ENCODE measurements at regions not wholly inside any gene's neighbourhood (a gene's known extent, or its start where the extent isn't known, plus 50 kb on each side); places are given as distances from the start of the nearest gene placed in this dataset.
"Not testable (repeated sequence)": the region's sequence is repeated elsewhere in the genome, so short reads cannot be mapped to it uniquely, and the experiment has no call there.

- Mint-ChIP-seq H3K27me3 (peaks cover 0 to 8% (median 0%) of the 10 kb centered on the region in 3 donors), H3K27ac (no peak overlapping the region), H3K4me1 (no peaks in the 10 kb centered on the region), H3K36me3 (no peaks in the 10 kb centered on the region), H3K9me3 (peaks cover 0 to 3% (median 0%) of the 10 kb centered on the region in 7 donors), H3K4me3 (no peak overlapping the region)
- ATAC-seq (ENCODE audit: low read depth in 2 of 2), result no peak
- DNase-seq, result no peak
Measured at GRCh38 chr2:65997961-65998360, 437.0 kb upstream of the MEIS1 start.

- Mint-ChIP-seq H3K27ac (no peak overlapping the region), H3K4me3 (no peak overlapping the region), H3K36me3 (no peaks in the 10 kb centered on the region)
Measured at GRCh38 chr2:65992198-65992554, 442.7 kb upstream of the MEIS1 start.

DNA sequence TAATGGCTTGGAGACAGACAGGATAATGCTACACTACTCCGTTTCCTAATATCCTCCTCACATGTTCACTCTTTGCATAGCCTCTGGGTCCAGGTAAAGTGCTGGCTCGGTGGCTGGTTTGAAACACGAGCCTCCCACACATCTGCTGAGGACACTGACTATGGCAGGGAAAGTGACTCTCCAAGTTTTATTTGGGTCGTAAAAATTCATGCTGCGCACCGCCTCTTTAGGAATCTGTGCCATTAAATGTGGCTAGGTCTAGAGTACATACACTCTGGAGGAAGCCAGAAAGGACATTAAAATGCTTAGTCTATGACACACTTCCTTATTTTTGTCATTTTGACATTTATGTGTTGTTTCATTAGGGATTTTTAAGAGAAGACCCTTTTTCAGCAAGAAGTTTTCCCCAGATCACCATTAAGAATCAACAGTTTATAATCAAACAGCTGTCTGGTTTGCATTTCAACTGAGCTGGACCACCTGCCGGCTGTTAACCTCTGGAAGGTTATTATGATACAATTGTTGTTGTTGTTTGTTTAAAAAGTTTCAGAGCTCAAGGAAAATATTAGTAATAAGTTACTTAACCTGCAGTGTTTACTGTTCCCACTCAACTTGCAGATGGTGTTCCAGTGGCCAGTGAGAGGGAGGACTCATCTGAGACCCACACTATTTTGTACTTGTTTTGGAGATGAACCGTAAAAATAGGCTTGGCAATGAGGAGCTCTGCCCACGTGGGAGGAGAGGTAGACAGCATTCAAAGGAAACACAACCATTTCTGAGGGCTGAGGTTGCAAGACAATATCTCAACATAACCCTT is 443.3 kb upstream of the MEIS1 start:
- DNase-seq (no peak), ATAC-seq (ENCODE audit: low read depth in 2 of 2) (no peak)
- Mint-ChIP-seq H3K4me3 (no peak overlapping the region), H3K4me1 (no peaks in the 10 kb centered on the region), H3K9me3 (peaks cover 3 to 18% (median 8%) of the 10 kb centered on the region in 7 donors), H3K27me3 (peaks cover 0 to 4% (median 0%) of the 10 kb centered on the region in 3 donors), H3K36me3 (no peaks in the 10 kb centered on the region), H3K27ac (peak overlapping the region in 1 of 6 donors; percentile 50)

More at GRCh38 chr2:65992198-65992554, 442.7 kb upstream of the MEIS1 start:
- no peaks in the 10 kb centered on the region for H3K4me1 Mint-ChIP-seq
- H3K27me3 Mint-ChIP-seq, result peaks cover 0 to 4% (median 0%) of the 10 kb centered on the region in 3 donors
- peaks cover 3 to 18% (median 8%) of the 10 kb centered on the region in 7 donors for H3K9me3 Mint-ChIP-seq
- no peak for ATAC-seq (ENCODE audit: low read depth in 2 of 2)
- no peak for DNase-seq

DNA sequence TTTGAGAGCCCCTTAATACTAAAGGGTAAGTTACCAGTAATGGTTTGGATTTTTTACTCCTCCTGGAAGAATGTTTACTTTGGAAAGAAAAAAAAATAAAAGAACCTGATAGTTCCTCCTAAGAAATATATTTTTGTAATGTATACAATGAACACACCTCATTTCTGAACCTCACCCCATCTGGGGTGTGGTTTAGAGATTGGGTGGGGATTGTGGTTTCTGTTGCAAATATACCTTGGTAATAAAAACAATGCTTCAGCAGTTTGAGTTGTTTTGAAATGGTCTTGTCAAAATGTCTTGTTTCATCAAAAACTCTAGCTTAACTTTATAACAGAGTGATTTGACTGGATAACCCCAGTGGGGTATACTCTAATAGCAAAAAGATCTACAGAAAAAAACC is 448.9 kb upstream of the MEIS1 start:
- ATAC-seq (ENCODE audit: low read depth in 2 of 2) (no peak), DNase-seq (no peak)
- H3K9me3 Mint-ChIP-seq, result peaks cover 3 to 23% (median 8%) of the 10 kb centered on the region in 7 donors
- H3K27ac Mint-ChIP-seq, result no peak overlapping the region
- H3K27me3 Mint-ChIP-seq, result peaks cover 5 to 9% (median 7%) of the 10 kb centered on the region in 3 donors
- H3K4me3 Mint-ChIP-seq, result no peak overlapping the region
- no peaks in the 10 kb centered on the region for H3K4me1 Mint-ChIP-seq
- no peaks in the 10 kb centered on the region for H3K36me3 Mint-ChIP-seq

DNA sequence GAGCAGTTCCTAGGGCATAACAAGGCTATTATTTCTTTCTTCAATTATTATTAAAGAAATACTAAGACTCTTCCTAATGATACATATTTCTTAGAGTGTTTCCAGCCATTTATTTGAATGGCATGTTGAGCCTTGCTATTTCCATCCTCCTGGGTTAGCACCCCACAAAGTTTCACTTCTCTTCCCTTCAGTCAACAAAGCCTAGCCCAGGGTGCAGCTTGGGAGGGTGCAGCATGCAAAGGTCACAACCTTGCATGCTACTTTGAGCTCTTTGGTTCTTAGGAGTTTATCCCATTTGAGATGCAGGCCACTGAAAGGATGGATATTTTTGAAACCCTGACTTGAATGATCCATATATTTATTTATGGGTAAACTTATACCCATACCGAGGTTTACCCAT is 454.4 kb upstream of the MEIS1 start:
- ATAC-seq (ENCODE audit: low read depth in 2 of 2) (no peak), DNase-seq (no peak)
- peaks cover 7 to 9% (median 7%) of the 10 kb centered on the region in 3 donors for H3K27me3 Mint-ChIP-seq
- H3K4me1 Mint-ChIP-seq, result no peaks in the 10 kb centered on the region
- no peak overlapping the region for H3K4me3 Mint-ChIP-seq
- no peak overlapping the region for H3K27ac Mint-ChIP-seq
- no peaks in the 10 kb centered on the region for H3K36me3 Mint-ChIP-seq
- peaks cover 0 to 14% (median 0%) of the 10 kb centered on the region in 7 donors for H3K9me3 Mint-ChIP-seq

GRCh38 chr2:65979446-65979845 is 455.5 kb upstream of the MEIS1 start:
- Mint-ChIP-seq H3K27ac (peak overlapping the region in 1 of 6 donors; percentile 73), H3K27me3 (peaks cover 4 to 8% (median 7%) of the 10 kb centered on the region in 3 donors), H3K4me1 (no peaks in the 10 kb centered on the region), H3K36me3 (no peaks in the 10 kb centered on the region), H3K9me3 (peaks cover 0 to 14% (median 0%) of the 10 kb centered on the region in 7 donors), H3K4me3 (no peak overlapping the region)
- DNase-seq (no peak), ATAC-seq (ENCODE audit: low read depth in 2 of 2) (no peak)

DNA sequence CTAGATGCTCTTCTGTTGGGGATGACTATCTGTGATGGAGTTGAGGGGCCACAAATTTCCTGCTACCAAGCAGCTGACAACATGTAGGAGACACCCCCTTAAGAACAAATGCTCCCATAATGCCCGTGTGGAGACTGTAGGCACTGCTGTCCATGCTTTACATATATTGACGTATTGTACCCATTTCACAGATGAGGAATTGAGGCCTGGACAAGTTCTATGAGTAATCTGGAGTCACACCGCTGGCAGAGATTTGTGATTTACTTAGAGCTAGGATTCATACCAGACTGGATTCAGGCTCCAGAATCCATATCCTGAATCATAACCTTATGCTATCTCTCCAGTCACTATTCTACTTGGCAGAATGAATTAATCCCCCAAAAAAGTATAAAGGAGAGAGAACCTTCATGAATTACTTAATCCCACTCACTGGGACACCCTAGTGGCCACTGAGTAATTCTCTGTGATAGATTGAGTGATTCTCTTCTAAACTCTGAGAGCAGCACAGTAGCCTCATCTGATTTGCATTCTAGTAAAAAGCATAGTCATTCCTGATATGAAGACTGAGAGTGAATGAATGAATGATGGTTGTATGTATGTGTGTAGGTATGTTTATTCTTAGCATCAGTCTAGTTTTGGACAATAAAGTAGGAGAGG is 460.7 kb upstream of the MEIS1 start:
- Mint-ChIP-seq H3K36me3 (no peaks in the 10 kb centered on the region), H3K4me1 (no peaks in the 10 kb centered on the region), H3K27me3 (peaks cover 0 to 6% (median 0%) of the 10 kb centered on the region in 3 donors), H3K4me3 (no peak overlapping the region), H3K9me3 (peaks cover 0 to 10% (median 0%) of the 10 kb centered on the region in 7 donors), H3K27ac (no peak overlapping the region)
- DNase-seq, result no peak
- no peak for ATAC-seq (ENCODE audit: low read depth in 2 of 2)

- H3K9me3 Mint-ChIP-seq, result peaks cover 0 to 8% (median 2%) of the 10 kb centered on the region in 7 donors
- ATAC-seq (ENCODE audit: low read depth in 2 of 2), result no peak
Measured at GRCh38 chr2:65969161-65969560, 465.8 kb upstream of the MEIS1 start.

DNA sequence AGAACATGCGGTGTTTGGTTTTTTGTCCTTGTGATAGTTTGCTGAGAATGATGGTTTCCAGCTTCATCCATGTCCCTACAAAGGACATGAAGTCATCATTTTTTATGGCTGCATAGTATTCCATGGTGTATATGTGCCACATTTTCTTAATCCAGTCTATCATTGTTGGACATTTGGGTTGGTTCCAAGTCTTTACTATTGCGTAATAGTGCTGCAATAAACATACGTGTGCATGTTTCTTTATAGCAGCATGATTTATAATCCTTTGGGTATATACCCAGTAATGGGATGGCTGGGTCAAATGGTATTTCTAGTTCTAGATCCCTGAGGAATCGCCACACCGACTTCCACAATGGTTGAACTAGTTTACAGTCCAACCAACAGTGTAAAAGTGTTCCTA is 471.6 kb upstream of the MEIS1 start:
- not testable (repeated sequence) for ATAC-seq (ENCODE audit: low read depth in 2 of 2); H3K9me3 Mint-ChIP-seq; H3K27me3 Mint-ChIP-seq

More at GRCh38 chr2:65969161-65969560, 465.8 kb upstream of the MEIS1 start:
- DNase-seq, result no peak
- H3K36me3 Mint-ChIP-seq, result no peaks in the 10 kb centered on the region
- no peak overlapping the region for H3K27ac Mint-ChIP-seq
- no peaks in the 10 kb centered on the region for H3K4me1 Mint-ChIP-seq
- H3K27me3 Mint-ChIP-seq, result peaks cover 0 to 13% (median 6%) of the 10 kb centered on the region in 3 donors
- peak overlapping the region in 1 of 8 donors; percentile 4 for H3K4me3 Mint-ChIP-seq

DNA sequence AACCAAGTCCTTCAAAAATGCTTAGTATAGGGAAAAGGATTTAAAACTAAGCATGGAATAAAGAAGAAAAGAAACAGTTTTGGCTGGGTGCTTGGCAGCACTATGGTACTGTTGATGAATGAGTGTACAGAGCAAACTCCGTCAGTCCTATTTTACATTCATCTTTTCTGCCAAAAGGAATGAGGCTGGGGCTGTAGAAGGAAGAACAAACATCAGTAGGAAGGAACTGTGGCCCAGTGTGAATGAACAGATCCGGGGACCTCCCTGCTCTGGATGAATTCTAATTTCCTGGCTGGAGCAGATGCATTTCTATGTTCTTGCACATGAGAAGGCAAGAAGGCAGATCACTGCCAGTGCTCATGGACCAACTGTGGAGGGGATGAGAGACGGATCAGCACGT is 474.0 kb upstream of the MEIS1 start:
- H3K9me3 Mint-ChIP-seq, result peaks cover 5 to 23% (median 11%) of the 10 kb centered on the region in 7 donors
- no peak overlapping the region for H3K4me3 Mint-ChIP-seq
- ATAC-seq (ENCODE audit: low read depth in 2 of 2), result no peak
- H3K27ac Mint-ChIP-seq, result no peak overlapping the region
- H3K4me1 Mint-ChIP-seq, result no peaks in the 10 kb centered on the region
- no peak for DNase-seq
- H3K27me3 Mint-ChIP-seq, result peaks cover 0 to 9% (median 7%) of the 10 kb centered on the region in 3 donors
- H3K36me3 Mint-ChIP-seq, result no peaks in the 10 kb centered on the region

More for the DNA sequence above, 471.6 kb upstream of the MEIS1 start:
- not testable (repeated sequence) for H3K4me3 Mint-ChIP-seq, H3K27ac Mint-ChIP-seq, DNase-seq, H3K36me3 Mint-ChIP-seq, H3K4me1 Mint-ChIP-seq

DNA sequence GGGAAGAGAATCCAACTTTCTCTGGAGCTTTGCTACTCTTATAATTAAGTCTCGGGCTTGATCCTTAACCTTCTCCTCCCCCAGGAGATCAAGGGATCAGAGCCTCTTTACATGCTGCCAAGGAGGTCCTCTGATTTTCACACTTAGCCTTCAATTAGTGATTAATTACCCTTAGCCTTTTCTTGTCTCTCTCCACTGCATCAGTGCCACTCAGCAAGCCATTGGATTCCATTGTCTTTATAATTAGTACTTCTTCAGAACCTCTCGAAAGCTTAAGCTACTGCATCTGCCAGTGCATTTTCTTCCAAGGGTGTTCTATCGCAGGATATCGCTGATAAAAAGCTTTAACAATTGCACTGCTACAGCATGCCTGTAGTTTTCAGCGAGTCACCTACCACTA is 477.0 kb upstream of the MEIS1 start:
- Mint-ChIP-seq H3K4me3 (no peak overlapping the region), H3K36me3 (no peaks in the 10 kb centered on the region), H3K9me3 (peaks cover 5 to 23% (median 10%) of the 10 kb centered on the region in 7 donors), H3K27ac (no peak overlapping the region), H3K27me3 (peaks cover 0 to 9% (median 7%) of the 10 kb centered on the region in 3 donors), H3K4me1 (no peaks in the 10 kb centered on the region)
- DNase-seq, result no peak
- no peak for ATAC-seq (ENCODE audit: low read depth in 2 of 2)

DNA sequence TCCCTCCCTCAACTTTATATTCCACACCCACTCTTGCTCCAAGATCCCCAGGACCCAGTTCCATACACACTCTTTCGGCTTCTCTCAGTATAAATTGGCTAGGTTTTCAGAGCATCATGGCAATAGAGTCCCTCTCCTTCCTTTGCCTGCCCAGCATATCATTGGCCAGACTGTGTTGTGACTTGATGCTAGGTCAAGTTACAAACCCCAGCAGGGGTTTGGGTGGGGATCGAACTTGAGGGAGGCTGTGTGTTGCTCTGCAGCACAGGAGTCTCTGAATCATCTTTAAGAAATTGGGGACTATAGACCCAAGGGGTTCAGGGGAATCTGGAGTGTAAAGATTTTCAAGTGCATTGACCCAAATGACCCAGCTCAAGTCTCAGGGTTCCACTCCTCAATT is 477.5 kb upstream of the MEIS1 start:
- H3K27ac Mint-ChIP-seq, result no peak overlapping the region
- DNase-seq (no peak), ATAC-seq (ENCODE audit: low read depth in 2 of 2) (no peak)
- no peaks in the 10 kb centered on the region for H3K36me3 Mint-ChIP-seq
- H3K27me3 Mint-ChIP-seq, result peaks cover 0 to 9% (median 7%) of the 10 kb centered on the region in 3 donors
- H3K4me1 Mint-ChIP-seq, result no peaks in the 10 kb centered on the region
- H3K4me3 Mint-ChIP-seq, result no peak overlapping the region
- H3K9me3 Mint-ChIP-seq, result peaks cover under 1 to 19% (median 8%) of the 10 kb centered on the region in 7 donors

GRCh38 chr2:65955259-65955658 is 479.7 kb upstream of the MEIS1 start:
- Mint-ChIP-seq H3K4me1 (no peaks in the 10 kb centered on the region), H3K27ac (no peak overlapping the region), H3K36me3 (no peaks in the 10 kb centered on the region), H3K27me3 (peaks cover 7 to 8% (median 8%) of the 10 kb centered on the region in 3 donors), H3K4me3 (no peak overlapping the region), H3K9me3 (peaks cover 0 to 13% (median 6%) of the 10 kb centered on the region in 7 donors)
- ATAC-seq (ENCODE audit: low read depth in 2 of 2) (no peak), DNase-seq (no peak)

All from naive B cell (primary cell).